ENCODE measurements at regions not wholly inside any gene's neighbourhood (a gene's known extent, or its start where the extent isn't known, plus 50 kb on each side); places are given as distances from the start of the nearest gene placed in this dataset.

GRCh38 chr15:81466741-81467140 is 92.7 kb upstream of the TMC3 start:
- Mint-ChIP-seq H3K27me3 (ENCODE audit: low read depth) (no peaks in the 10 kb centered on the region), H3K9me3 (ENCODE audit: low read depth) (peaks cover 37% of the 10 kb centered on the region), H3K27ac (ENCODE audit: unreplicated experiment) (no peak overlapping the region), H3K36me3 (ENCODE audit: low read depth) (peaks cover 14% of the 10 kb centered on the region), H3K4me1 (ENCODE audit: low read depth) (no peaks in the 10 kb centered on the region), H3K4me3 (ENCODE audit: unreplicated experiment) (no peak overlapping the region)
- no peak for TF ChIP-seq CTCF (IDR thresholded peaks at IDR 0.05)
- no peak for DNase-seq (ENCODE audit: low spot score)

- Mint-ChIP-seq H3K27me3 (ENCODE audit: low read depth) (no peaks in the 10 kb centered on the region), H3K9me3 (ENCODE audit: low read depth) (peaks cover 17% of the 10 kb centered on the region), H3K36me3 (ENCODE audit: low read depth) (peaks cover 6% of the 10 kb centered on the region), H3K4me3 (ENCODE audit: unreplicated experiment) (no peak overlapping the region), H3K27ac (ENCODE audit: unreplicated experiment) (no peak overlapping the region), H3K4me1 (ENCODE audit: low read depth) (no peaks in the 10 kb centered on the region)
- no peak for TF ChIP-seq CTCF (IDR thresholded peaks at IDR 0.05)
- DNase-seq (ENCODE audit: low spot score), result no peak
Measured at GRCh38 chr15:81454024-81454423, 80.0 kb upstream of the TMC3 start.

DNA sequence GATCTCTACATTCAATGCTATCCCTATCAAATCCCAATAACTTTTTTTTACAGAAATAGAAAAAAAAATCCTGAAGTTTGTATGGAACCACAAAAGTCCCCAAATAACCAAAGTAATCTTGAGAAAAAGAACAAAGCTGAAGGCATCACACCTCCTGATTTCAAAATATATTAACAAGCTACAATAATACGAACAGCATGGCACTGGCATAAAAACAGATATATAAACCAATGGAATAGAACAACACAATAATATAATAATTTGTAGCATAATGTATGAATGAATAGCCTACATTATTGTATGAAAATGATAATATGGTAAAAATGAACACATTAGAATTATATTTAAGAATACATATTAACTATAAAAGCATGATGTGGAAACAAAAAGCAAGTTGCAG is 76.7 kb upstream of the TMC3 start:
- Mint-ChIP-seq H3K9me3 (ENCODE audit: low read depth) (peaks cover 15% of the 10 kb centered on the region), H3K36me3 (ENCODE audit: low read depth) (peaks cover 5% of the 10 kb centered on the region), H3K27me3 (ENCODE audit: low read depth) (no peaks in the 10 kb centered on the region), H3K4me1 (ENCODE audit: low read depth) (no peaks in the 10 kb centered on the region), H3K4me3 (ENCODE audit: unreplicated experiment) (no peak overlapping the region), H3K27ac (ENCODE audit: unreplicated experiment) (no peak overlapping the region)
- DNase-seq (ENCODE audit: low spot score), result no peak
- TF ChIP-seq CTCF (IDR thresholded peaks at IDR 0.05), result no peak

GRCh38 chr15:81449836-81450474 is 75.9 kb upstream of the TMC3 start:
- Mint-ChIP-seq H3K4me3 (ENCODE audit: unreplicated experiment) (no peak overlapping the region), H3K27ac (ENCODE audit: unreplicated experiment) (no peak overlapping the region), H3K9me3 (ENCODE audit: low read depth) (peaks cover 21% of the 10 kb centered on the region), H3K36me3 (ENCODE audit: low read depth) (peaks cover 9% of the 10 kb centered on the region), H3K4me1 (ENCODE audit: low read depth) (no peaks in the 10 kb centered on the region), H3K27me3 (ENCODE audit: low read depth) (peaks cover 2% of the 10 kb centered on the region)
- no peak for DNase-seq (ENCODE audit: low spot score)
- TF ChIP-seq CTCF (IDR thresholded peaks at IDR 0.05), result no peak

- H3K4me3 Mint-ChIP-seq (ENCODE audit: unreplicated experiment), result no peak overlapping the region
- H3K36me3 Mint-ChIP-seq (ENCODE audit: low read depth), result peaks cover 7% of the 10 kb centered on the region
- DNase-seq (ENCODE audit: low spot score), result no peak
- no peak overlapping the region for H3K27ac Mint-ChIP-seq (ENCODE audit: unreplicated experiment)
- H3K4me1 Mint-ChIP-seq (ENCODE audit: low read depth), result no peaks in the 10 kb centered on the region
- peaks cover 13% of the 10 kb centered on the region for H3K9me3 Mint-ChIP-seq (ENCODE audit: low read depth)
- no peak for TF ChIP-seq CTCF (IDR thresholded peaks at IDR 0.05)
- H3K27me3 Mint-ChIP-seq (ENCODE audit: low read depth), result peaks cover 8% of the 10 kb centered on the region
Measured at GRCh38 chr15:81443040-81443820, 69.2 kb upstream of the TMC3 start.

All from chondrocyte (in vitro differentiated cells).